Endothelial cell of umbilical vein (primary cell): ENCODE measurements at regions not wholly inside any gene's neighbourhood (a gene's known extent, or its start where the extent isn't known, plus 50 kb on each side); places are given as distances from the start of the nearest gene placed in this dataset.

Source experiments
- JUN ChIP-seq: IDR thresholded peaks from 2 replicates; pipeline ENCODE4 v1.6.1; 2011; ENCODE audit warnings: borderline replicate concordance, low read depth; ENCODE audit not compliant: insufficient read length, insufficient read depth
- MYC ChIP-seq: IDR thresholded peaks from one replicate; pipeline ENCODE4 v1.6.1; 2011; ENCODE audit warnings: mild to moderate bottlenecking, low read depth, low read length
- POLR2A ChIP-seq: IDR thresholded peaks from 2 replicates; pipeline ENCODE4 v1.6.1; 2012; ENCODE audit warnings: low read depth, mild to moderate bottlenecking, control low read depth, low read length
- POLR2AphosphoS5 ChIP-seq: IDR thresholded peaks from 2 replicates; pipeline ENCODE4 v1.6.1; 2012; ENCODE audit warnings: low read depth, mild to moderate bottlenecking, control low read depth, low read length, moderate library complexity; ENCODE audit not compliant: insufficient read depth
- TF ChIP-seq, protein P1 (sequence below), 2 donors: IDR thresholded peaks; 1 replicate in 1 of 2; 2 replicates in 1 of 2; pipeline ENCODE4 v1.5.1; 2011; ENCODE audit warnings: low read length in 2 of 2, mild to moderate bottlenecking in 2 of 2, moderate library complexity in 2 of 2, control low read depth in 1 of 2, inconsistent platforms in 1 of 2, low read depth in 1 of 2; ENCODE audit not compliant: insufficient read depth in 1 of 2; ENCODE audit errors: extremely low read depth in 1 of 2
- TF ChIP-seq, protein P2 (sequence below): IDR thresholded peaks from 2 replicates; pipeline ENCODE4 v1.6.1; 2011; ENCODE audit not compliant: insufficient read depth, insufficient read length

DNA sequence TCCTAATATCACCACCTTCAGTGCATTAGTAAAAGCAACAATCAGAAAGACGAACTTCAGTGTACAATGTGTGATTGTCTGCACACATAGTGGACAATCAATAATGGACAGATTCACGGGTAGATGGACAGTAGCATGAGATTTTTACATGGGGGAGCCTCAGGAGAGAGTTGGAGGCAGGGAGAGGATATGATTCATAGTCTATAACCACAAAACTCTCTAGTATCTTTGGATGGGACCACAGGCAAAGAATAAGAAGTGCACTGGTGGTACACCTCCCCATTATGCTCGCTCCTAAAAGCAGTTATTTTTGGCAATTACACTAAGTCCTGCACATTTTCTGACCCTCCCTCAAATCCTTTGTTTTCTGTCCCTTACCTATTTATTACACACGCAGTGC, 624.4 kb upstream of the ACTRT1 start:
- TF ChIP-seq, protein P1, sequence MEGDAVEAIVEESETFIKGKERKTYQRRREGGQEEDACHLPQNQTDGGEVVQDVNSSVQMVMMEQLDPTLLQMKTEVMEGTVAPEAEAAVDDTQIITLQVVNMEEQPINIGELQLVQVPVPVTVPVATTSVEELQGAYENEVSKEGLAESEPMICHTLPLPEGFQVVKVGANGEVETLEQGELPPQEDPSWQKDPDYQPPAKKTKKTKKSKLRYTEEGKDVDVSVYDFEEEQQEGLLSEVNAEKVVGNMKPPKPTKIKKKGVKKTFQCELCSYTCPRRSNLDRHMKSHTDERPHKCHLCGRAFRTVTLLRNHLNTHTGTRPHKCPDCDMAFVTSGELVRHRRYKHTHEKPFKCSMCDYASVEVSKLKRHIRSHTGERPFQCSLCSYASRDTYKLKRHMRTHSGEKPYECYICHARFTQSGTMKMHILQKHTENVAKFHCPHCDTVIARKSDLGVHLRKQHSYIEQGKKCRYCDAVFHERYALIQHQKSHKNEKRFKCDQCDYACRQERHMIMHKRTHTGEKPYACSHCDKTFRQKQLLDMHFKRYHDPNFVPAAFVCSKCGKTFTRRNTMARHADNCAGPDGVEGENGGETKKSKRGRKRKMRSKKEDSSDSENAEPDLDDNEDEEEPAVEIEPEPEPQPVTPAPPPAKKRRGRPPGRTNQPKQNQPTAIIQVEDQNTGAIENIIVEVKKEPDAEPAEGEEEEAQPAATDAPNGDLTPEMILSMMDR (IDR thresholded peaks at IDR 0.05; ENCODE audit: extremely low read depth in 1 of 2, insufficient read depth in 1 of 2, low read depth in 1 of 2, low read length in 2 of 2): no peak
- no peak for TF ChIP-seq POLR2A
- no peak for TF ChIP-seq POLR2AphosphoS5
- TF ChIP-seq, protein P2, sequence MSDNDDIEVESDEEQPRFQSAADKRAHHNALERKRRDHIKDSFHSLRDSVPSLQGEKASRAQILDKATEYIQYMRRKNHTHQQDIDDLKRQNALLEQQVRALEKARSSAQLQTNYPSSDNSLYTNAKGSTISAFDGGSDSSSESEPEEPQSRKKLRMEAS: no peak
- no peak for TF ChIP-seq MYC
- no peak for TF ChIP-seq JUN
